HCT116 (cell line): ENCODE measurements at regions not wholly inside any gene's neighbourhood (a gene's known extent, or its start where the extent isn't known, plus 50 kb on each side); places are given as distances from the start of the nearest gene placed in this dataset.

Source experiments
- ATAC-seq: fragments of 200-7000 bp; cut with Tn5 transposase; 2 replicates; pipeline ENCODE4 v1.9.1; 2020; ENCODE audit warnings: mild to moderate bottlenecking, moderate library complexity
- BruUV-seq: library from RNA; stranded (reverse); fragments of 400-500 nt; replicated peaks from 2 replicates; lab custom pipeline; 2021; lab: Mats Ljungman, UMichigan
- CTCF ChIA-PET: fragments of 300-600 bp; sonication (Branson Sonifier 250); formaldehyde crosslinking; loops from one replicate; lab custom pipeline; 2021; ENCODE audit warnings: antibody characterized with exemption; lab: Charles Lee
- POLR2A ChIA-PET: fragments of 300-600, 350-600 bp; sonication (Branson Sonifier 250); formaldehyde crosslinking; loops from one replicate; lab custom pipeline; 2021; ENCODE audit warnings: antibody characterized with exemption; lab: Charles Lee
- RAD21 ChIA-PET, 2 experiments: fragments of 300-600 bp; sonication (Branson Sonifier 250); formaldehyde crosslinking; loops; one replicate each; lab custom pipeline; 2023; ENCODE audit warnings: low total read pairs in 2 of 2; ENCODE audit not compliant: uncharacterized antibody in 2 of 2, unreplicated experiment in 2 of 2, low non-redundant PET in 1 of 2; lab: Charles Lee
- DNase-seq: peaks from one replicate; pipeline ENCODE4 v3.0.0-alpha.2; 2010; ENCODE audit warnings: low read depth, low spot score
- H2AFZ ChIP-seq: fragments of 200-600 bp; shearing (Covaris generic), sonication (generic); 2 replicates; pipeline ENCODE4 v1.6.1; 2017; ENCODE audit warnings: low read depth, mixed run types, mixed read lengths, antibody characterized with exemption, low read length; ENCODE audit not compliant: poor library complexity, severe bottlenecking
- H3K27ac ChIP-seq: 2 replicates; pipeline ENCODE4 v1.5.1; 2012; ENCODE audit warnings: low read depth, low read length
- H3K27me3 ChIP-seq: fragments of 200-600 bp; sonication (generic); 2 replicates; pipeline ENCODE4 v1.6.1; 2016; ENCODE audit warnings: mixed run types, low read length, mixed read lengths; ENCODE audit not compliant: insufficient read depth
- H3K36me3 ChIP-seq, 2 experiments: fragments of 200-500 bp in 1 of 2; fragments of 200-600 bp in 1 of 2; sonication (Bioruptor generic) in 1 of 2; sonication (generic) in 1 of 2; 2 replicates each; pipeline versions ENCODE4 v1.5.1 to v1.6.1; 2014 to 2016; ENCODE audit warnings: low read length in 2 of 2, inconsistent platforms in 1 of 2, mixed read lengths in 1 of 2, mixed run types in 1 of 2; ENCODE audit not compliant: insufficient read depth in 2 of 2, control insufficient read depth in 1 of 2
- H3K4me1 ChIP-seq, 2 experiments: fragments of 200-600 bp in 1 of 2; sonication (generic) in 1 of 2; 2 replicates each; pipeline versions ENCODE4 v1.5.1 to v1.6.1; 2012 to 2017; ENCODE audit warnings: low read length in 2 of 2, inconsistent platforms in 1 of 2, mild to moderate bottlenecking in 1 of 2, mixed read lengths in 1 of 2, mixed run types in 1 of 2, moderate library complexity in 1 of 2; ENCODE audit not compliant: insufficient read depth in 2 of 2, control insufficient read depth in 1 of 2
- H3K4me2 ChIP-seq: fragments of 200-600 bp; sonication (generic); 2 replicates; pipeline ENCODE4 v1.6.1; 2017; ENCODE audit warnings: mixed run types, low read length, mixed read lengths
- H3K4me3 ChIP-seq, 2 experiments: fragments of 200-600 bp in 1 of 2; sonication (generic) in 1 of 2; replicated peaks in 1 of 2; 2 replicates each; pipeline ENCODE4 v1.5.1; 2011 to 2016; ENCODE audit warnings: low read length in 2 of 2, control low read depth in 1 of 2, low read depth in 1 of 2, mild to moderate bottlenecking in 1 of 2, mixed read lengths in 1 of 2, mixed run types in 1 of 2
- H3K79me2 ChIP-seq: fragments of 200-600 bp; sonication (generic); 2 replicates; pipeline ENCODE4 v1.6.1; 2017; ENCODE audit warnings: mild to moderate bottlenecking, mixed run types, low read length, moderate library complexity, mixed read lengths; ENCODE audit not compliant: insufficient read depth
- H3K9ac ChIP-seq: fragments of 200-600 bp; sonication (generic); 2 replicates; pipeline ENCODE4 v1.6.1; 2016; ENCODE audit warnings: low read length, mixed read lengths
- H3K9me2 ChIP-seq: fragments of 200-600 bp; sonication (generic), shearing (Covaris generic); 2 replicates; pipeline ENCODE4 v1.6.1; 2017; ENCODE audit warnings: mixed run types, mild to moderate bottlenecking, moderate library complexity; ENCODE audit not compliant: insufficient read depth
- H3K9me3 ChIP-seq, 2 experiments: fragments of 200-500 bp in 1 of 2; fragments of 200-600 bp in 1 of 2; sonication (Bioruptor generic) in 1 of 2; sonication (generic) in 1 of 2; 2 replicates each; pipeline ENCODE4 v1.6.1; 2014 to 2017; ENCODE audit warnings: low read length in 2 of 2, mixed read lengths in 2 of 2, inconsistent platforms in 1 of 2, low read depth in 1 of 2, mild to moderate bottlenecking in 1 of 2, mixed run types in 1 of 2, moderate library complexity in 1 of 2; ENCODE audit not compliant: control insufficient read depth in 1 of 2, insufficient read depth in 1 of 2
- H4K20me1 ChIP-seq: fragments of 200-600 bp; sonication (generic), shearing (Covaris generic); 2 replicates; pipeline ENCODE4 v1.6.1; 2017; ENCODE audit warnings: mixed run types, mild to moderate bottlenecking, moderate library complexity; ENCODE audit not compliant: insufficient read depth
- CBX3 ChIP-seq: IDR thresholded peaks from 2 replicates; pipeline ENCODE4 v1.6.1; 2012; ENCODE audit warnings: low read depth
- EGR1 ChIP-seq: IDR thresholded peaks from 2 replicates; pipeline ENCODE4 v1.6.1; 2012; ENCODE audit warnings: low read depth
- ELF1 ChIP-seq: IDR thresholded peaks from 2 replicates; pipeline ENCODE4 v1.6.1; 2012; ENCODE audit warnings: low read depth, borderline replicate concordance
- FOSL1 ChIP-seq: IDR thresholded peaks from 2 replicates; pipeline ENCODE4 v1.6.1; 2012; ENCODE audit warnings: low read depth
- RAD21 ChIP-seq: IDR thresholded peaks from 2 replicates; pipeline ENCODE4 v1.6.1; 2012; ENCODE audit warnings: low read depth, mild to moderate bottlenecking
- SIN3A ChIP-seq: IDR thresholded peaks from 2 replicates; pipeline ENCODE4 v1.6.1; 2012; ENCODE audit warnings: low read depth
- SP1 ChIP-seq: IDR thresholded peaks from 2 replicates; pipeline ENCODE4 v1.6.1; 2012; ENCODE audit warnings: low read depth
- TCF7L2 ChIP-seq: IDR thresholded peaks from 2 replicates; pipeline ENCODE4 v1.7.0; 2011; ENCODE audit warnings: borderline replicate concordance, inconsistent platforms; ENCODE audit not compliant: insufficient read depth, insufficient read length; ENCODE audit errors: extremely low read depth
- ZFX ChIP-seq: fragments of 450-650 bp; IDR thresholded peaks from 2 replicates; pipeline ENCODE4 v1.6.1; 2017
- ZNF274 ChIP-seq: fragments of 200-500 bp; sonication (Bioruptor generic); IDR thresholded peaks from 2 replicates; pipeline ENCODE4 v1.6.1; 2014; ENCODE audit warnings: mild to moderate bottlenecking, low read depth, low read length, inconsistent platforms
- intact Hi-C: fragments of 100-400 bp; cut with micrococcal nuclease; formaldehyde crosslinking; loops from 2 replicates; pipeline ENCODE4 v1.10.0; 2022
- TF ChIP-seq, protein P1 (sequence below): IDR thresholded peaks from 2 replicates; pipeline ENCODE4 v1.6.1; 2012; ENCODE audit warnings: low read depth
- TF ChIP-seq, protein P2 (sequence below): IDR thresholded peaks from 2 replicates; pipeline ENCODE4 v1.6.1; 2012

DNA sequence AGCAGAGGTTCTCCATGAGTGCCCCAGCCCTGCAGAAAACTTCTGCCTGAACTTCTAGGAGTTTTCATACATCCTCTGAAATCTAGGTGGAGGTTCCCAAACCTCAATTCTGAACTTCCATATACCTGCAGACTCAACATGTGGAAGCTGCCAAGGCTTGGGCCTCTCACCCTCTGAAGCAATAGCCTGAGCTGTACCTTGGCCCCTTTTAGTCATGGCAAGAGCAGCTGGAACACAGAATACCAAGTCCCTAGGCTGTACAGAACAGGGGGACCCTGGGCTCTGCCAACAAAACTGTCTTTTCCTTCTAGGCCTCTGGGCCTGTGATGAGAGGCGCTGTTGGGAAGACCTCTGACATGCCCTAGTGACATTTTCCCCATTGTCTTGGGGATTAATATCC, 494.3 kb upstream of the FOXG1 start:
- CTCF ChIA-PET: no interaction called here

DNA sequence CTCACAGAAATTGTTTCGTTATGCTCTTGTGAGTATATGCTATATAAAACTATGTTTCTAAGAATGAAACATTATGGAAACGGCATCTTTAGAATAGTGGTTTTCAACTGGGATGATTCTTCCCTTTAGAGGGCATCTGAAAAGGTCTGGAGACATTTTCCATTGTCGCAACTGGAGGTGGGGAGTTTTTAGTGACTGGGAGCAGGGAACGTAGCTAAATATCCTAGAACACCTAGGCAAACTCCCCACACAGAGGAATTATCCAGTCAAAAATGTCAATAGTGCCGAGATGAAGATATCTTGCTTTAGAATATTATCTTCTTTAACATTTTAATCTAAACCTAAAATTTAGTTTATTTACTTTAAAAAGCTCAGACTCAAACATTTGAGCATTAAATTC, 486.1 kb upstream of the FOXG1 start:
- H2AFZ ChIP-seq: no peak overlapping the region
- ATAC-seq (no peak), DNase-seq (no peak)
- no peaks in the 10 kb centered on the region for H3K79me2 ChIP-seq
- H3K9me2 ChIP-seq: no peaks in the 10 kb centered on the region
- ChIA-PET CTCF (no interaction called here), RAD21 (no interaction called here), POLR2A (no interaction called here)
- no peaks in the 10 kb centered on the region for H3K36me3 ChIP-seq
- no peak overlapping the region for H3K27ac ChIP-seq
- H3K4me2 ChIP-seq: no peak overlapping the region
- no peaks in the 10 kb centered on the region for H3K4me1 ChIP-seq
- H3K27me3 ChIP-seq: no peaks in the 10 kb centered on the region
- intact Hi-C loops: no loop called here
- H4K20me1 ChIP-seq: no peaks in the 10 kb centered on the region
- H3K9me3 ChIP-seq: peaks cover 5 to 26% of the 10 kb centered on the region in 2 experiments; a peak in 2 of 4 replicates
- TF ChIP-seq TCF7L2: no peak
- no peak for TF ChIP-seq FOSL1
- TF ChIP-seq SP1: no peak
- TF ChIP-seq, protein P1, sequence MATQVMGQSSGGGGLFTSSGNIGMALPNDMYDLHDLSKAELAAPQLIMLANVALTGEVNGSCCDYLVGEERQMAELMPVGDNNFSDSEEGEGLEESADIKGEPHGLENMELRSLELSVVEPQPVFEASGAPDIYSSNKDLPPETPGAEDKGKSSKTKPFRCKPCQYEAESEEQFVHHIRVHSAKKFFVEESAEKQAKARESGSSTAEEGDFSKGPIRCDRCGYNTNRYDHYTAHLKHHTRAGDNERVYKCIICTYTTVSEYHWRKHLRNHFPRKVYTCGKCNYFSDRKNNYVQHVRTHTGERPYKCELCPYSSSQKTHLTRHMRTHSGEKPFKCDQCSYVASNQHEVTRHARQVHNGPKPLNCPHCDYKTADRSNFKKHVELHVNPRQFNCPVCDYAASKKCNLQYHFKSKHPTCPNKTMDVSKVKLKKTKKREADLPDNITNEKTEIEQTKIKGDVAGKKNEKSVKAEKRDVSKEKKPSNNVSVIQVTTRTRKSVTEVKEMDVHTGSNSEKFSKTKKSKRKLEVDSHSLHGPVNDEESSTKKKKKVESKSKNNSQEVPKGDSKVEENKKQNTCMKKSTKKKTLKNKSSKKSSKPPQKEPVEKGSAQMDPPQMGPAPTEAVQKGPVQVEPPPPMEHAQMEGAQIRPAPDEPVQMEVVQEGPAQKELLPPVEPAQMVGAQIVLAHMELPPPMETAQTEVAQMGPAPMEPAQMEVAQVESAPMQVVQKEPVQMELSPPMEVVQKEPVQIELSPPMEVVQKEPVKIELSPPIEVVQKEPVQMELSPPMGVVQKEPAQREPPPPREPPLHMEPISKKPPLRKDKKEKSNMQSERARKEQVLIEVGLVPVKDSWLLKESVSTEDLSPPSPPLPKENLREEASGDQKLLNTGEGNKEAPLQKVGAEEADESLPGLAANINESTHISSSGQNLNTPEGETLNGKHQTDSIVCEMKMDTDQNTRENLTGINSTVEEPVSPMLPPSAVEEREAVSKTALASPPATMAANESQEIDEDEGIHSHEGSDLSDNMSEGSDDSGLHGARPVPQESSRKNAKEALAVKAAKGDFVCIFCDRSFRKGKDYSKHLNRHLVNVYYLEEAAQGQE: no peak
- no peak for TF ChIP-seq RAD21
- TF ChIP-seq, protein P2, sequence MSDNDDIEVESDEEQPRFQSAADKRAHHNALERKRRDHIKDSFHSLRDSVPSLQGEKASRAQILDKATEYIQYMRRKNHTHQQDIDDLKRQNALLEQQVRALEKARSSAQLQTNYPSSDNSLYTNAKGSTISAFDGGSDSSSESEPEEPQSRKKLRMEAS: no peak
- no peak for TF ChIP-seq CBX3
- TF ChIP-seq ZFX: no peak
- TF ChIP-seq ZNF274: no peak
- BruUV-seq: no TSS peak
- no peak overlapping the region for H3K4me3 ChIP-seq
- H3K9ac ChIP-seq: no peak overlapping the region

More for the DNA sequence above, 494.3 kb upstream of the FOXG1 start:
- no peak overlapping the region for H3K4me3 ChIP-seq
- no peaks in the 10 kb centered on the region for H3K79me2 ChIP-seq
- H4K20me1 ChIP-seq: no peaks in the 10 kb centered on the region
- ATAC-seq: no peak
- no peaks in the 10 kb centered on the region for H3K4me1 ChIP-seq
- no peak overlapping the region for H3K27ac ChIP-seq
- no peak overlapping the region for H2AFZ ChIP-seq
- H3K4me2 ChIP-seq: no peak overlapping the region
- DNase-seq: no peak
- no TSS peak for BruUV-seq
- no peak overlapping the region for H3K9ac ChIP-seq
- no peaks in the 10 kb centered on the region for H3K27me3 ChIP-seq
- H3K36me3 ChIP-seq: no peaks in the 10 kb centered on the region
- ChIA-PET POLR2A (no interaction called here), RAD21 (no interaction called here)
- intact Hi-C loops: no loop called here
- no peaks in the 10 kb centered on the region for H3K9me2 ChIP-seq
- peaks cover 11 to 19% of the 10 kb centered on the region in 2 experiments; a peak in 2 of 4 replicates for H3K9me3 ChIP-seq
- TF ChIP-seq EGR1: no peak
- TF ChIP-seq SIN3A: no peak
- TF ChIP-seq RAD21: no peak
- no peak for TF ChIP-seq ELF1
- no peak for TF ChIP-seq SP1
- TF ChIP-seq CBX3: no peak
- TF ChIP-seq TCF7L2: no peak
